Duodenal mucosa (tissue), 2 donors: ENCODE measurements at regions not wholly inside any gene's neighbourhood (a gene's known extent, or its start where the extent isn't known, plus 50 kb on each side); places are given as distances from the start of the nearest gene placed in this dataset.
"Not testable (repeated sequence)": the region's sequence is repeated elsewhere in the genome, so short reads cannot be mapped to it uniquely, and the experiment has no call there.

Experiments
- H3K27ac ChIP-seq: one replicate; pipeline ENCODE4 v1.7.0; 2013; ENCODE audit warnings: low read depth, low read length
- H3K27me3 ChIP-seq, 2 donors: one replicate each; pipeline ENCODE4 v1.7.0; 2013; ENCODE audit warnings: low read length in 2 of 2, control low read depth in 1 of 2; ENCODE audit not compliant: insufficient read depth in 2 of 2, control insufficient read depth in 1 of 2
- H3K36me3 ChIP-seq, 2 donors: one replicate each; pipeline ENCODE4 v1.7.0; 2013; ENCODE audit warnings: low read length in 2 of 2, control low read depth in 1 of 2; ENCODE audit not compliant: insufficient read depth in 2 of 2, control insufficient read depth in 1 of 2
- H3K4me1 ChIP-seq, 2 donors: one replicate each; pipeline ENCODE4 v1.7.0; 2013; ENCODE audit warnings: low read length in 2 of 2, control low read depth in 1 of 2; ENCODE audit not compliant: insufficient read depth in 2 of 2, control insufficient read depth in 1 of 2
- H3K4me3 ChIP-seq, 2 donors: one replicate each; pipeline ENCODE4 v1.7.0; 2013; ENCODE audit warnings: low read length in 2 of 2, low read depth in 1 of 2
- H3K9ac ChIP-seq, 2 donors: one replicate each; pipeline ENCODE4 v1.7.0; 2013; ENCODE audit warnings: low read length in 2 of 2, low read depth in 1 of 2
- H3K9me3 ChIP-seq, 2 donors: one replicate each; pipeline ENCODE4 v1.7.0; 2013; ENCODE audit warnings: low read length in 2 of 2, control low read depth in 1 of 2; ENCODE audit not compliant: control insufficient read depth in 1 of 2

DNA sequence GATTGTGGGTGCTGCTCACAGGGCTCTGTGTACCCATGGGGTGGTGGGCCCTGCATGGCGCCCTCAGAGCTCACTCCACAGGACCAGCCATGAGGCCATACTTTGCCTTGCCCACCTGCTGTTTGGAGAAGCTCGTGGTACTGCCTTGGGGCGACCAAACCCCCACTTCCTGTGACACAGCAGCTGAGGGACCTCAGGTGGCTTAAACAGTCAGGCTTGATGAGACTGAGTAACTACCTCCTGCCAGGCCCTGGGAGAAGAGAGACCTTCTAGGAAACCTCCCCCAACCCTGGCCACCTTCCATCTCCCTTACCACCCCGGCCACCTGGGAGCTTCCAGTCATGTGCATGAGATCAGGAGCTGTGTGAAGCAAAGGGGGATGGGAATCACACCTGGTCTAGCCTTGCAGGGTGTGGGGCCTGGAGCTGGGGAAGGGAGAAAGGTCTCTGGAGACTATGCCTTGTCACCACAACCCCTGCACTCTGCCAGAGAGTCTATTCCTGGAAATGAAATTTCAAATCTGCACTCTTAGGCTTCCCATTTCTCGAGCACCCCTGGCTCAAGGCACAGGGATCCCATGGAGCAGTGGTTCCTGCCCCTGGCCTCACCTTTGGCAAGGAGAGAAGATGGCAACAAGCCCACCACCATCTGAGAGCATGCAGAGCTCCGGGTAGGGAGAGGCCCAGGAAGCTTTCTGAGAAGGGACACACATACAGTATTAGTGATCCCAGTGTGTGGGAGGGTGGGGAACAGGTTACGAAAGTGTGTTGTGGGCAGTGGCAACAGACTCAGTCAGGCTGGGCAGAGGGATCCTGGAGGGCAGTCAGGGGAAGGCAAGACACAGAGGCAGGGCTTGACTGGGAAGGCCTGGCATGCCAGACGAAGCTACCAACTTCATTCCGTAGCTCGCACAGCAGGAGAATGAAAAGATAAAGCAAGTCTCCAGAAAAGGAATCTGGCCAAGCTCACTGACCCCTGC, 125.0 kb downstream of the URI1 start:
- H3K4me1 ChIP-seq = no peaks in the 10 kb centered on the region
- H3K27me3 ChIP-seq = peaks cover 0 to 4% of the 10 kb centered on the region in 2 donors
- H3K4me3 ChIP-seq = no peak overlapping the region
- H3K36me3 ChIP-seq = no peaks in the 10 kb centered on the region
- H3K9me3 ChIP-seq = no peaks in the 10 kb centered on the region
- H3K27ac ChIP-seq = no peak overlapping the region
- no peak overlapping the region for H3K9ac ChIP-seq

DNA sequence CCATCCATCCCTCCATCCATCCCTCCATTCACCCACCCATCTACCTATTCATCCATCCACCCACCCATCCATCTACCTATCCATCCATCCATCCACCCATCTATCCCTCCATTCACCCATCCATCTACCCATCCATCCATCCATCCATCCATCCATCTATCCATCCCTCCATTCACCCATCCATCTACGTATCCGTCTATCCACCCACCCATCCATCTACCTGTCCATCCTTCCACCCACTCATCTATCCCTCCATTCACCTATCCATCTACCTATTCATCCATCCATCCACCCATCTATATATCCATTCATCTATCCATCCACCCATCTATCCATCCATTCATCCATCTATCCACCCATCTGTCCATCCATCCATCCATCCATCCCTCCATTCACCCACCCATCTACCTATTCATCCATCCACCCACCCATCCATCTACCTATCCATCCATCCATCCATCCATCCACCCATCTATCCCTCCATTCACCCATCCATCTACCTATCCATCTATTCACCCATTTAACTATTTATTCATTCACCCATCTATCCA, 126.0 kb downstream of the URI1 start:
- not testable (repeated sequence) for H3K36me3 ChIP-seq, H3K9me3 ChIP-seq, H3K27ac ChIP-seq, H3K4me1 ChIP-seq, H3K9ac ChIP-seq, H3K4me3 ChIP-seq, H3K27me3 ChIP-seq

- Histone ChIP-seq H3K27me3 (no peaks in the 10 kb centered on the region), H3K4me1 (no peaks in the 10 kb centered on the region), H3K36me3 (no peaks in the 10 kb centered on the region), H3K27ac (no peak overlapping the region), H3K9me3 (no peaks in the 10 kb centered on the region), H3K9ac (no peak overlapping the region), H3K4me3 (no peak overlapping the region)
These were observed 126.7 kb downstream of the URI1 start for GRCh38 chr19:30068528-30069395.

DNA sequence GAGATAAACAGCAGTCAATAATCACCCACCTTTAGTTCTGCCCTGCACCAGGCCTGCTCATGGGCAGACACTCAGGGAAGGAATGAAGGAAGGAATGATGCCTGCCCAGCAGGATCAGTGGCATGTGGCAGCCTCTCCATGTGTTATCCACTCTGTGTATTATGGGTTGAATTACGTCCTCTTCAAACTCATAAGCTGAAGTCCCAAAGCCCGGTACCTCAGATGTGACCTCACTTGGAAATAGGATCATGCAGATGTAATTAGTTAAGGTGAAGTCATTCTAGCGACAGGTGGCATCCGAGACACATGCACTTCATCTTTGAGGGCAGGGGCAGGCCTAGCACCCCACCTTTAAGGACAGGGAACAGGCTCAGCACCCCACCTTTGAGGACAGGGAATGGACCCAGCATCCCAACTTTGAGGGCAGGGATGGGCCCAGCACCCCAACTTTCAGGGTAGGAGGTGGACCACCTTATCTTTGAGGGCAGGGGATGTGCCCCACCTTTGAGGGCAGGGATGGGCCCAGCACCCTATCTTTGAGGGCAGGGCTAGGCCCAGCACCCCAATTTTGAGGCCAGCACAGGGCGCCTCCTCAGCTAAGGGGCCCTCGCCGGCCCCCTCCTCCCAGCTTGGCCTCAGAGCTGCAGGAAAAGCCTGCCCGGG, 127.6 kb downstream of the URI1 start:
- Histone ChIP-seq H3K4me1 (no peaks in the 10 kb centered on the region), H3K27ac (no peak overlapping the region), H3K36me3 (no peaks in the 10 kb centered on the region), H3K9ac (no peak overlapping the region), H3K4me3 (no peak overlapping the region), H3K27me3 (no peaks in the 10 kb centered on the region), H3K9me3 (no peaks in the 10 kb centered on the region)

DNA sequence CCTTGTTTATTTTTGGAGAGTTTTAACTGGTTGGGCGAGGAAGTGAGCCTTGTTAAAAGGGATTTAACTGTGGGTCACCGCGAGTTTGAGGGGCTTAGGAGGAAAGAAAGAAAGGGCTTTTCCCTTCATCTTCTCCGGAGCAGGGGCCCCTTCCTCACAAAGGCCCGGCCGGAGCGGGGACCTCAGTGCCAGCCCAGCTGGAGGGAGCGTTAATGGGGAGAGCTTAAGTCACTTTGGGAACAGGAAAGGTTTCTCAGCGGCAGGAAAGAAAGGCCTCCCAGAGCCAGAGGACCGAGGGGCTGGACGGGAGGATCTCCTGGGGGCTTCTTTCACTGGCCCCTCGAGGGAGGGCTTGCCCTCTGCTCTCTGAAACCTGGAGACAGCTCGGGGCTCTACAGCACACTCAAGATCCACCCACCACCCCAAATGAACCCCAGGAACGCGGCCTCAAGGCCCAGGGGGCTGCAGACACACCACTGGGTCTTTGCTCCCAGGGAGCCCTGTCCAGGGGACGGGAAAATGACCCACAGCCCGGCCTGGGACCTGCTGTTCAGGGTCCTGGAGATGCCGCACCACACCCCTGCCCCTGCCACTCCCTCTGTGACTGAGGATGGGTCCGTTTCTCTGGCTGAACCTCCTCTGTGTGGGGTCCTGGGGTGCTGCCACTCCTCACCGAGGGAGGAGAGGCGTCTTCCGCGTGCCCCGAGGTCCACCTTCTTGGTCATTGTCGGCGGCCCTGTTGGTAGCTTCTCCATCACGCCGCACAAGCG, 128.3 kb downstream of the URI1 start:
- Histone ChIP-seq H3K4me3 (no peak overlapping the region), H3K36me3 (no peaks in the 10 kb centered on the region), H3K27me3 (no peaks in the 10 kb centered on the region), H3K27ac (no peak overlapping the region), H3K9ac (no peak overlapping the region), H3K9me3 (no peaks in the 10 kb centered on the region), H3K4me1 (no peaks in the 10 kb centered on the region)

- Histone ChIP-seq H3K36me3 (no peaks in the 10 kb centered on the region), H3K9me3 (no peaks in the 10 kb centered on the region), H3K27me3 (no peaks in the 10 kb centered on the region), H3K9ac (no peak overlapping the region), H3K4me1 (no peaks in the 10 kb centered on the region), H3K27ac (no peak overlapping the region), H3K4me3 (no peak overlapping the region)
These were observed 129.1 kb downstream of the URI1 start for GRCh38 chr19:30070968-30071632.

DNA sequence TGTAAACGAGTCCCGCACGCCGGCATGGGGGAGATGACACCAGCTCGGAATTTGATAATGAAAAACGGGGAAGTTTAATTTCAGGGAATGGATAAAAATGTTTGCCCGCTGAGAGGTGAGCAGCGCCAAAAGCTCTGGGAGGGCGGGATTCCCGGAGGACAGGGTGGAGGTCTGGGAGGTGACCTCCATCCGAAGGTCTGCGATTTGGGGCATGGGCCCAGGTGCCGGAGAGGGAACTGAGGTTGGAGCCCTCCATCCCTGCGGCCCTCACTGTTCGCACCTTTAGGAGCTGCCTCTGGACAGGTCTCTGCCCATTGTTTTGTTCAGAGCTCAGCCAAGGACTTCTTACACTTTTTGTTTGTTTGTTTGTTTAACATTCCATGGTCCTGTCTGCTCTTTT, 129.8 kb downstream of the URI1 start:
- no peak overlapping the region for H3K9ac ChIP-seq
- no peaks in the 10 kb centered on the region for H3K9me3 ChIP-seq
- H3K4me3 ChIP-seq = no peak overlapping the region
- no peak overlapping the region for H3K27ac ChIP-seq
- no peaks in the 10 kb centered on the region for H3K27me3 ChIP-seq
- H3K4me1 ChIP-seq = no peaks in the 10 kb centered on the region
- no peaks in the 10 kb centered on the region for H3K36me3 ChIP-seq

GRCh38 chr19:30073152-30074000, 131.3 kb downstream of the URI1 start:
- Histone ChIP-seq H3K4me3 (no peak overlapping the region), H3K27ac (no peak overlapping the region), H3K9me3 (no peaks in the 10 kb centered on the region), H3K27me3 (no peaks in the 10 kb centered on the region), H3K9ac (no peak overlapping the region), H3K4me1 (no peaks in the 10 kb centered on the region), H3K36me3 (no peaks in the 10 kb centered on the region)
